Stomach (tissue), 8 donors: ENCODE measurements at regions not wholly inside any gene's neighbourhood (a gene's known extent, or its start where the extent isn't known, plus 50 kb on each side); places are given as distances from the start of the nearest gene placed in this dataset.
"Not testable (repeated sequence)": the region's sequence is repeated elsewhere in the genome, so short reads cannot be mapped to it uniquely, and the experiment has no call there.

Experiments used
- DNase-seq, 2 donors: peaks; one replicate each; pipeline versions ENCODE4 v3.0.0 to v3.0.0-alpha.2; 2013 to 2019
- H3K27ac ChIP-seq, 5 donors: fragments of 200-600 bp in 4 of 5; sonication (generic) in 4 of 5; one replicate each; pipeline ENCODE4 v1.5.1; 2013 to 2019; ENCODE audit warnings: mild to moderate bottlenecking in 1 of 5, moderate library complexity in 1 of 5
- H3K27me3 ChIP-seq, 3 donors: fragments of 200-600 bp; sonication (generic); one replicate each; pipeline ENCODE4 v1.5.1; 2017 to 2019; ENCODE audit warnings: mixed run types in 1 of 3
- H3K36me3 ChIP-seq, 4 donors: fragments of 200-600 bp; sonication (generic); 1 replicate in 3 of 4; 2 replicates in 1 of 4; pipeline ENCODE4 v1.5.1; 2016 to 2019
- H3K4me1 ChIP-seq, 4 donors: fragments of 200-600 bp; sonication (generic); one replicate each; pipeline ENCODE4 v1.5.1; 2016 to 2019
- H3K4me3 ChIP-seq, 4 donors: fragments of 200-600 bp; sonication (generic) in 3 of 4; one replicate each; pipeline ENCODE4 v1.5.1; 2016 to 2019; ENCODE audit warnings: mild to moderate bottlenecking in 1 of 4
- H3K9me3 ChIP-seq, 4 donors: fragments of 200-600 bp; sonication (generic); one replicate each; pipeline ENCODE4 v1.5.1; 2016 to 2019
- CTCF ChIP-seq, 7 experiments: fragments of 450-650 bp in 4 of 7; fragments of 200-600 bp in 3 of 7; sonication (generic) in 3 of 7; IDR thresholded peaks; one replicate each; pipeline ENCODE4 v1.5.1; 2016 to 2019; ENCODE audit warnings: antibody characterized with exemption in 7 of 7, control low read depth in 2 of 7, mild to moderate bottlenecking in 1 of 7
- EP300 ChIP-seq: sonication (generic); formaldehyde crosslinking; IDR thresholded peaks from one replicate; pipeline ENCODE4 v1.6.1; 2017; ENCODE audit warnings: antibody characterized with exemption
- POLR2AphosphoS5 ChIP-seq, 3 donors: sonication (generic); formaldehyde crosslinking; IDR thresholded peaks; one replicate each; pipeline ENCODE4 v1.6.1; 2016; ENCODE audit warnings: antibody characterized with exemption in 3 of 3
- WGBS, 5 donors: extraction: QIAGEN DNeasy Blood & Tissue Kit in 3 of 5; methylation state at CpG; one replicate each; pipeline versions ENCODE4 v1.1.5 to v1.1.7; 2013 to 2018; 5-methylcytosine and 5-hydroxymethylcytosine counted together
- intact Hi-C: fragments of 100-400 bp; cut with DNase I; formaldehyde crosslinking; loops from one replicate; pipeline ENCODE4 v1.15.1; 2023; ENCODE audit warnings: low total_unique reads
- donor health status: healthy with polysubstance abuse.
- donor health status: Bipolar disorder and iron deficiency.
- donor health status: healthy.

- no peak overlapping the region for H3K27ac ChIP-seq
- TF ChIP-seq CTCF (IDR thresholded peaks at IDR 0.05) (no peak), POLR2AphosphoS5 (IDR thresholded peaks at IDR 0.05) (no peak)
- intact Hi-C loops: no loop called here
- no peak overlapping the region for H3K4me3 ChIP-seq
- H3K9me3 ChIP-seq: no peaks in the 10 kb centered on the region
- no peaks in the 10 kb centered on the region for H3K36me3 ChIP-seq
- H3K4me1 ChIP-seq: no peaks in the 10 kb centered on the region
- DNase-seq: no peak
- 68 to 86% (median 80%) methylated on average over 2 of the region's 2 CpGs for WGBS, 5 donors
- H3K27me3 ChIP-seq: no peaks in the 10 kb centered on the region
Observed at GRCh38 chr5:84437673-84438315, 53.1 kb upstream of the EDIL3 start.

GRCh38 chr5:84436866-84437265 is 52.2 kb upstream of the EDIL3 start:
- Histone ChIP-seq H3K4me3 (no peak overlapping the region), H3K27ac (no peak overlapping the region), H3K4me1 (no peaks in the 10 kb centered on the region), H3K36me3 (no peaks in the 10 kb centered on the region), H3K9me3 (no peaks in the 10 kb centered on the region), H3K27me3 (no peaks in the 10 kb centered on the region)
- intact Hi-C loops: no loop called here
- TF ChIP-seq EP300: no peak
- 55 to 73% (median 63%) methylated on average over 1 of the region's 1 CpG for WGBS, 5 donors
- DNase-seq: no peak

GRCh38 chr5:84435861-84436346 is 51.2 kb upstream of the EDIL3 start:
- DNase-seq: not testable (repeated sequence)
- WGBS, 5 donors: 56 to 74% (median 62%) methylated on average over 8 of the region's 8 CpGs

More at GRCh38 chr5:84435861-84436346, 51.2 kb upstream of the EDIL3 start:
- H3K27me3 ChIP-seq, intact Hi-C loops, H3K9me3 ChIP-seq, H3K27ac ChIP-seq, H3K36me3 ChIP-seq, H3K4me1 ChIP-seq, H3K4me3 ChIP-seq: not testable (repeated sequence)
